GM12872 (cell line): ENCODE measurements at regions not wholly inside any gene's neighbourhood (a gene's known extent, or its start where the extent isn't known, plus 50 kb on each side); places are given as distances from the start of the nearest gene placed in this dataset.

ENCODE experiments used
- TF ChIP-seq, protein P1 (sequence below): IDR thresholded peaks from 3 replicates; pipeline ENCODE4 v1.5.1; 2011; ENCODE audit warnings: low read depth, mild to moderate bottlenecking, low read length, moderate library complexity; ENCODE audit not compliant: insufficient read depth

DNA sequence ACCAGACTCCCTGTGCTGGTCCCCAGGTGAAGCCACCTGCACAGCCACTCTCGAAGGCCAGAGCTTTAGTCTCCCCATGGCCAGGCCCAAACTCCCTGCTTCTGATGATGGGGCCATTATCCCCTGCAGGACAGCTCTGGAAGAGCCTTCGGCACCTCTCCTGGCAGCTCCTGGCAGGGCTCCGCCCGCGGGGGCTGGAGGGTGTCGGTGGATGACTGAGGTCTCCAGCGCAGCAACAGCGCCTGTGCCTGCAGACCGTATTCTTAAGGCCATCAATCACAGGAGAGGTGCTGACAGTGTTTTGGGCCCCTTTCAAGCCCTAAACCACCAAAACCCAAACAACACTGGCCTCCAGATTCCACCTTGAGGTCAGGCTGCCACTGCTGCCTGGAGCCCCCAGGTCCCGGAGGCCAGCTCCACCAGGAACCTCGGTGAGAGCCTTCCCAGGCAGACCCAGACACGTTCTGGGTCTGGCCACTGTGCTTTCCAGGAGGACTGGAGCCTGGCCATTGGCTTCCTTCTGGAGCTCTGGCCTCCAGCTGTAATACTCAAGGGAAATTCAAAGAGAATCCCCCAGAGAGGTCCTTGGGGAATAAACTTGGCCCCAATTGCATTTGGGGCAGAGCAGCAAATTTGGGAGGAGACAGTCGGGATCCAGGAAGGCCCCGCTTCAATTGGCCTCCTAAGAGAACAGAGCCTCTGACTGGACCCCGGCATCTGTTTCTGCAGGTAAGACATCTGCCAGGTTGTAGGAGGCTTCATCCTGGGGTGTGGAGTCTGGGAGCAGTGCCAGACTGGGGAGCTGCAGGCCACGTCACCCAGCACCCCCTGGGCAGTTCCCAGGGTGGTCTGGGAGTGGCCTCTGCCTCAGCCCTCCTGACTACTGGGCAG is 210.6 kb upstream of the RTL1 start:
- TF ChIP-seq, protein P1, sequence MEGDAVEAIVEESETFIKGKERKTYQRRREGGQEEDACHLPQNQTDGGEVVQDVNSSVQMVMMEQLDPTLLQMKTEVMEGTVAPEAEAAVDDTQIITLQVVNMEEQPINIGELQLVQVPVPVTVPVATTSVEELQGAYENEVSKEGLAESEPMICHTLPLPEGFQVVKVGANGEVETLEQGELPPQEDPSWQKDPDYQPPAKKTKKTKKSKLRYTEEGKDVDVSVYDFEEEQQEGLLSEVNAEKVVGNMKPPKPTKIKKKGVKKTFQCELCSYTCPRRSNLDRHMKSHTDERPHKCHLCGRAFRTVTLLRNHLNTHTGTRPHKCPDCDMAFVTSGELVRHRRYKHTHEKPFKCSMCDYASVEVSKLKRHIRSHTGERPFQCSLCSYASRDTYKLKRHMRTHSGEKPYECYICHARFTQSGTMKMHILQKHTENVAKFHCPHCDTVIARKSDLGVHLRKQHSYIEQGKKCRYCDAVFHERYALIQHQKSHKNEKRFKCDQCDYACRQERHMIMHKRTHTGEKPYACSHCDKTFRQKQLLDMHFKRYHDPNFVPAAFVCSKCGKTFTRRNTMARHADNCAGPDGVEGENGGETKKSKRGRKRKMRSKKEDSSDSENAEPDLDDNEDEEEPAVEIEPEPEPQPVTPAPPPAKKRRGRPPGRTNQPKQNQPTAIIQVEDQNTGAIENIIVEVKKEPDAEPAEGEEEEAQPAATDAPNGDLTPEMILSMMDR: no peak

DNA sequence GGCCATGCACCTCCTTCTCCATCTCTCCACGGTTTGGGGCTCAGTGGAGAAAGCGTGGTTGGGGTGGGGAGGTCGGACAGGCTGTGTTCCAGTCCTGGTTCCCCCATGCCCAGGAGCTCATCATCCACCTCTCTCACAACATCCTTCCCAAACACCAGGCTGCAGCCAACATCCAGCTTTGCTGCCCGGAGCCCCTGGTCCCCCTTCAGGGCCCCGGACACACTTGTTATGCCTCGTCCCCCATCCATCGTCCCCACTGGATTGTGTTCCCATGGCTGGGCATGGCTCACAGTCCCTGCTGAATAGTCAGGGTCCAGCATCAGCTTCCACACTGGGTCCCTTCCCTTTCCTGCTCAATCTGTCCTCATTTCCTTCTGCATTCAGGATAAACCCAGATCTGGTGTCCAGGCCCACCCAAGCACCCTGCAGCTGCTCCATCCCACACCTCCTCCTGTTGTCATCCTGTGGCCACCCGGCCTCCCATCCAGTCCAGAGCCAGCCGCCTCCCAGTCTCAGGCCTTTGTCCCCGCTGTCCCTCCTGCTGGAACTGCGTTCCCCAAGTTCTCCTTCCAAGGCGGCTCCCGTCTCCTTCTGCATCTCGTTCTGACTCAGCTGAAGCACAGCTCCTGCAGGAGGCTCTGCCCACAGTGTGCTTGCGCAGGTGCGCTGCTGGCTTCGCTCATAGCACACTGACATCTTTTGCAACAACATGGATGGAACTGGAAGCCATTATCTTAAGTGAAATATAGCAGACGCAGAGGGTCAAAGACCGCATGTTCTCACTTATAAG is 211.4 kb upstream of the RTL1 start:
- TF ChIP-seq, protein P1: no peak

DNA sequence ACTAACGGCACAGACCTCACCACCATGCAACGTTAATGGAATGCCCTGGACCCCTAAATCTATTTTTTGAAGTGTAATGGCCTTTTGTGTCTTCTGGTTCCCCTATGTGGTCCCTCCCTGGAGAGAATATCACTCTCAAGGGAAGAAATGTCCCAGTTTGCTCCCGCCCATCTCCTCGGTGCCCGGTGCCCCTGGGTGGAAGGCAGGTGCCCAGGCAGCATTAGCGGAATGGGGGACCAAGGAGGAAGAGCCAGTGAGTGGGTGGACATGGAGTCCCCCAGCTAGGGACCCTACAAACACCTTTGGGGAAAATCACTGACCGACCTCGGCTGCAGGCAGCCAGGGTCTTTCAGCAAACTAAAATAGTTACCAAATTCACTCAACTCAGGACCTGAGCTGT is 212.1 kb upstream of the RTL1 start:
- TF ChIP-seq, protein P1: no peak

DNA sequence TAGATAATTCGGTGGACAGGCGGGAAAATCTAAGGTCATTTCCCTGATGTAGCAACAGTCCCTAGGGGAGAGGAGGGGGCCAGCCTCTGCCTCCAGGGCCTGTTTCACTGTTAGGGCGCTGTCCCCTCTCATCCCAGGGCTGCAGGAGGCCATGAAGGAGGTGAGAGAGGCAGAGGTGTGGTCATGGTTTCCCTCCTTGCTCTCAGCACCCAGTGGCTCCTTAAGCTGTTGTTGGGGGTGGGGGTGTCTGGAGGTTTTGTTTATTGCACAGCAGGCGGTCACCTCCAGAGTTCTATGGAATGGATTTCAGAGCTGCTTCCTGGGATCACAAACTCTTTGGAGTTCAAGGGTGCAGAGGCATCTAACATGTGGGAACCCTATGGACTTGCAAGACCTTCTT is 212.5 kb upstream of the RTL1 start:
- TF ChIP-seq, protein P1: no peak

DNA sequence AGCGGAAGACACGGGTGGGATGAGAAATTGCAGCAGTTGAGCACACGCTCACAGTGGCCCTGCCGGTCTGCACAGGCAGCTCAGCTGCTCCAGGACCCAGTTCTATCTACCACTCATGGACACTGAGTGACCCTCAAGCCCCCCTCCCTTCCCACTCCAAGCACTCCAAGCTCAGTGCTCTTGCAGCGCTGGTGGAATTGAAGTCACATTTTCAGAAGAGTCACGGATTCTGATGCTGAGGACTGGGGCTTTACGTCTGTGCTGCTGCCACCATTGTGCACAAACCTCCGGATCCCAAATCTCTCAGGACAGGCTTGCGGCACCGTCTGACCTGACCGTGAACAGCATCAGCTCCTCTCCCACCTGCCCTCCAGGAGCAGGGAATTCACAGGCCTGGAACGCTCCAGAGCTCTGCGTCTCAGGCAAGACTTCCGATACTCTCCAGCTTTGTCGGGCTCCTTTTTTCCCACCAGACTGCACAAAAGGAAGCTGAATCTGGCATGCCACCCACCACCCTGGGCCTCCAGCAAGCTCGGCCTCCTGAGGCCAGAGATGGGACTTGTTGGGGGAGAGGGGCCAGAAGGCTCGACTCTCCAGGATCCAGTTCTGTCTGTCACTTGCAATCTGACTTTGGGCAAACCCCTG is 213.1 kb upstream of the RTL1 start:
- TF ChIP-seq, protein P1: no peak

DNA sequence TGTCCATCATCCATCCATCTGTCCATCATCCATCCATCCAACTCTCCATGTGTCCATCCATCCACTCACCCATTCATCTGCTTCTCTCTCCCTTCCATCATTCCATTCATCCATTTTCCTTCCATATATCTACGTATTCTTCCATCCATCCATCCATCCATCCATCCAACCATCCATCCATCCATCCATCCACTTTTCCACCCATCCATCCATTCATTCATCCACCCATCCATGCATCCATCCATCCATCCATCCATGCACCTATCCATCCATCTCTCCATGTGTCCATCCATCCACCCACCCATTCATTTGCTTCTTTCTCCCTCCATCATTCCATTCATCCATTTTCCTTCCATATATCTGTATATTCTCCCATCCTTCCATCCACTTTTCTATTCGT is 214.0 kb upstream of the RTL1 start:
- TF ChIP-seq, protein P1: no peak

DNA sequence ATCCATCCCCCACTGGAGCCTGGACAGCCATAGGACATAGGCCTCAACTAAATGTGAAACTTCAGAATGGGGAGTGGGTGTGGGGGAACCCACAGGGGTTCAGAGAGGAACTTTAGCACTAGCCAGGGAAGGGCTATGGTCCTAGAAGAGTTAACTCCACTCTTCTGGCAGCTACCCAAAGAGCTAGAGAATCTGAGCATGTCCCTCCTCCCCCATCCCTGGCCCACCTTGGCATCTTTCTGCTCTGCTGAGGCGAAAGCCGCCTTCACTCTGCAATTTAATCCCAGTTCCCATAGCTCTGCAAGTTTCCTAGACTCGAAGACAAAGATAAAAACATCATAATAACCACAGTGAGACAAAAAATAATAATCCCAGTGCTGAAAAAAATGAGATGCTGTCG is 214.7 kb upstream of the RTL1 start:
- TF ChIP-seq, protein P1: no peak
